ENCODE measurements at regions not wholly inside any gene's neighbourhood (a gene's known extent, or its start where the extent isn't known, plus 50 kb on each side); places are given as distances from the start of the nearest gene placed in this dataset.
"Not testable (repeated sequence)": the region's sequence is repeated elsewhere in the genome, so short reads cannot be mapped to it uniquely, and the experiment has no call there.

- DNase-seq: no peak
Measured at GRCh38 chrX:124720532-124720931, 374.2 kb downstream of the SH2D1A start.

GRCh38 chrX:124725502-124725901 is 379.1 kb downstream of the SH2D1A start:
- DNase-seq: no peak

- no peak for DNase-seq
Measured at GRCh38 chrX:124726292-124726691, 379.9 kb downstream of the SH2D1A start.

- no peak for DNase-seq
Measured at GRCh38 chrX:124726881-124727280, 380.5 kb downstream of the SH2D1A start.

GRCh38 chrX:124736553-124737270 is 390.3 kb downstream of the SH2D1A start:
- no peak for DNase-seq

- DNase-seq: no peak
Measured at GRCh38 chrX:124737771-124738170, 391.4 kb downstream of the SH2D1A start.

GRCh38 chrX:124747295-124747694 is 400.9 kb downstream of the SH2D1A start:
- no peak for DNase-seq

GRCh38 chrX:124764354-124764753 is 418.0 kb downstream of the SH2D1A start:
- DNase-seq: no peak

GRCh38 chrX:124769166-124769565 is 422.8 kb downstream of the SH2D1A start:
- no peak for DNase-seq

GRCh38 chrX:124771292-124771691 is 424.9 kb downstream of the SH2D1A start:
- no peak for DNase-seq

- not testable (repeated sequence) for DNase-seq
Measured at GRCh38 chrX:124788253-124788652, 441.9 kb downstream of the SH2D1A start.

- DNase-seq: not testable (repeated sequence)
Measured at GRCh38 chrX:124789874-124790273, 443.5 kb downstream of the SH2D1A start.

GRCh38 chrX:124791492-124792095 is 445.2 kb downstream of the SH2D1A start:
- DNase-seq: no peak

GRCh38 chrX:124796989-124797388 is 450.6 kb downstream of the SH2D1A start:
- DNase-seq: no peak

- no peak for DNase-seq
Measured at GRCh38 chrX:124804962-124805361, 458.6 kb downstream of the SH2D1A start.

- DNase-seq: no peak
Measured at GRCh38 chrX:124805486-124805885, 459.1 kb downstream of the SH2D1A start.

GRCh38 chrX:124814106-124814505 is 467.7 kb downstream of the SH2D1A start:
- DNase-seq: no peak

- DNase-seq: no peak
Measured at GRCh38 chrX:124818033-124818432, 471.7 kb downstream of the SH2D1A start.

- DNase-seq: no peak
Measured at GRCh38 chrX:124818764-124819163, 472.4 kb downstream of the SH2D1A start.

- no peak for DNase-seq
Measured at GRCh38 chrX:124820738-124821137, 474.4 kb downstream of the SH2D1A start.

- peak; percentile 10 for DNase-seq
Measured at GRCh38 chrX:124827258-124827845, 481.0 kb downstream of the SH2D1A start.

GRCh38 chrX:124829930-124830329 is 483.6 kb downstream of the SH2D1A start:
- DNase-seq: no peak

- DNase-seq: no peak
Measured at GRCh38 chrX:124836786-124837185, 482.9 kb upstream of the TEX13C start.

GRCh38 chrX:124842205-124842604 is 477.5 kb upstream of the TEX13C start:
- no peak for DNase-seq
